ENCODE measurements at regions not wholly inside any gene's neighbourhood (a gene's known extent, or its start where the extent isn't known, plus 50 kb on each side); places are given as distances from the start of the nearest gene placed in this dataset.

DNA sequence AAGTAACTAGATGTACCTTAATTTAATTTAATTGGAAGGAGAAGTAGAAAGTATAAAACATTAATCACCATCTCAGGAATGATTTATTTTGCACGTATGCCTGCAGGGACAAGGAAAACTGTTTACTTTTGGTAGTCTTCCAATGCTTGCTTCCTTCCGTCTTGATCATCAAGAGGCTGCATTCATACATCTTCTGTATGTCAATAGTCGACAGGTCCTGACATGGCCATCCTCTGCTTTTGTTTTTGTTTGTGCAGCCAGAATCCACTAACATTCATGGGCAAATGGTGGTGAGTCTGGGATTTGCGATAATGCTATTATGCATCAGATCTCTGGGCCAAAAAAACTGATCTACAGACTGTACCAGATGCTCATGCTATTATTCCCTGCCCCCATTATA, 56.6 kb upstream of the ZPLD1 start:
- TF ChIP-seq, protein P1, sequence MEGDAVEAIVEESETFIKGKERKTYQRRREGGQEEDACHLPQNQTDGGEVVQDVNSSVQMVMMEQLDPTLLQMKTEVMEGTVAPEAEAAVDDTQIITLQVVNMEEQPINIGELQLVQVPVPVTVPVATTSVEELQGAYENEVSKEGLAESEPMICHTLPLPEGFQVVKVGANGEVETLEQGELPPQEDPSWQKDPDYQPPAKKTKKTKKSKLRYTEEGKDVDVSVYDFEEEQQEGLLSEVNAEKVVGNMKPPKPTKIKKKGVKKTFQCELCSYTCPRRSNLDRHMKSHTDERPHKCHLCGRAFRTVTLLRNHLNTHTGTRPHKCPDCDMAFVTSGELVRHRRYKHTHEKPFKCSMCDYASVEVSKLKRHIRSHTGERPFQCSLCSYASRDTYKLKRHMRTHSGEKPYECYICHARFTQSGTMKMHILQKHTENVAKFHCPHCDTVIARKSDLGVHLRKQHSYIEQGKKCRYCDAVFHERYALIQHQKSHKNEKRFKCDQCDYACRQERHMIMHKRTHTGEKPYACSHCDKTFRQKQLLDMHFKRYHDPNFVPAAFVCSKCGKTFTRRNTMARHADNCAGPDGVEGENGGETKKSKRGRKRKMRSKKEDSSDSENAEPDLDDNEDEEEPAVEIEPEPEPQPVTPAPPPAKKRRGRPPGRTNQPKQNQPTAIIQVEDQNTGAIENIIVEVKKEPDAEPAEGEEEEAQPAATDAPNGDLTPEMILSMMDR (IDR thresholded peaks at IDR 0.05 in 2 of 3, conservative IDR thresholded peaks at IDR 0.05 in 1 of 3; ENCODE audit: control insufficient read depth in 2 of 3, extremely low read depth in 1 of 3, insufficient read depth in 1 of 3, low read depth in 3 of 3, low read length in 3 of 3), result no peak
- TF ChIP-seq CEBPB (IDR thresholded peaks at IDR 0.05; ENCODE audit: borderline replicate concordance in 1 of 2, low read depth in 2 of 2, low read length in 2 of 2), result no peak
- no peak for TF ChIP-seq YY1 (IDR thresholded peaks at IDR 0.05; ENCODE audit: low read depth, low read length)
- TF ChIP-seq MXI1 (IDR thresholded peaks at IDR 0.05; ENCODE audit: low read depth, low read length), result no peak
- TF ChIP-seq, protein P2, sequence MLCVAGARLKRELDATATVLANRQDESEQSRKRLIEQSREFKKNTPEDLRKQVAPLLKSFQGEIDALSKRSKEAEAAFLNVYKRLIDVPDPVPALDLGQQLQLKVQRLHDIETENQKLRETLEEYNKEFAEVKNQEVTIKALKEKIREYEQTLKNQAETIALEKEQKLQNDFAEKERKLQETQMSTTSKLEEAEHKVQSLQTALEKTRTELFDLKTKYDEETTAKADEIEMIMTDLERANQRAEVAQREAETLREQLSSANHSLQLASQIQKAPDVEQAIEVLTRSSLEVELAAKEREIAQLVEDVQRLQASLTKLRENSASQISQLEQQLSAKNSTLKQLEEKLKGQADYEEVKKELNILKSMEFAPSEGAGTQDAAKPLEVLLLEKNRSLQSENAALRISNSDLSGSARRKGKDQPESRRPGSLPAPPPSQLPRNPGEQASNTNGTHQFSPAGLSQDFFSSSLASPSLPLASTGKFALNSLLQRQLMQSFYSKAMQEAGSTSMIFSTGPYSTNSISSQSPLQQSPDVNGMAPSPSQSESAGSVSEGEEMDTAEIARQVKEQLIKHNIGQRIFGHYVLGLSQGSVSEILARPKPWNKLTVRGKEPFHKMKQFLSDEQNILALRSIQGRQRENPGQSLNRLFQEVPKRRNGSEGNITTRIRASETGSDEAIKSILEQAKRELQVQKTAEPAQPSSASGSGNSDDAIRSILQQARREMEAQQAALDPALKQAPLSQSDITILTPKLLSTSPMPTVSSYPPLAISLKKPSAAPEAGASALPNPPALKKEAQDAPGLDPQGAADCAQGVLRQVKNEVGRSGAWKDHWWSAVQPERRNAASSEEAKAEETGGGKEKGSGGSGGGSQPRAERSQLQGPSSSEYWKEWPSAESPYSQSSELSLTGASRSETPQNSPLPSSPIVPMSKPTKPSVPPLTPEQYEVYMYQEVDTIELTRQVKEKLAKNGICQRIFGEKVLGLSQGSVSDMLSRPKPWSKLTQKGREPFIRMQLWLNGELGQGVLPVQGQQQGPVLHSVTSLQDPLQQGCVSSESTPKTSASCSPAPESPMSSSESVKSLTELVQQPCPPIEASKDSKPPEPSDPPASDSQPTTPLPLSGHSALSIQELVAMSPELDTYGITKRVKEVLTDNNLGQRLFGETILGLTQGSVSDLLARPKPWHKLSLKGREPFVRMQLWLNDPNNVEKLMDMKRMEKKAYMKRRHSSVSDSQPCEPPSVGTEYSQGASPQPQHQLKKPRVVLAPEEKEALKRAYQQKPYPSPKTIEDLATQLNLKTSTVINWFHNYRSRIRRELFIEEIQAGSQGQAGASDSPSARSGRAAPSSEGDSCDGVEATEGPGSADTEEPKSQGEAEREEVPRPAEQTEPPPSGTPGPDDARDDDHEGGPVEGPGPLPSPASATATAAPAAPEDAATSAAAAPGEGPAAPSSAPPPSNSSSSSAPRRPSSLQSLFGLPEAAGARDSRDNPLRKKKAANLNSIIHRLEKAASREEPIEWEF (IDR thresholded peaks at IDR 0.05; ENCODE audit: insufficient replicate concordance, low read depth, low read length), result no peak
- TF ChIP-seq POLR2A (IDR thresholded peaks at IDR 0.05; ENCODE audit: low read depth, low read length), result no peak
- TF ChIP-seq, protein P3, sequence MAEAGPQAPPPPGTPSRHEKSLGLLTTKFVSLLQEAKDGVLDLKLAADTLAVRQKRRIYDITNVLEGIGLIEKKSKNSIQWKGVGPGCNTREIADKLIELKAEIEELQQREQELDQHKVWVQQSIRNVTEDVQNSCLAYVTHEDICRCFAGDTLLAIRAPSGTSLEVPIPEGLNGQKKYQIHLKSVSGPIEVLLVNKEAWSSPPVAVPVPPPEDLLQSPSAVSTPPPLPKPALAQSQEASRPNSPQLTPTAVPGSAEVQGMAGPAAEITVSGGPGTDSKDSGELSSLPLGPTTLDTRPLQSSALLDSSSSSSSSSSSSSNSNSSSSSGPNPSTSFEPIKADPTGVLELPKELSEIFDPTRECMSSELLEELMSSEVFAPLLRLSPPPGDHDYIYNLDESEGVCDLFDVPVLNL (IDR thresholded peaks at IDR 0.05; ENCODE audit: low read depth, low read length), result no peak
- TF ChIP-seq, protein P4, sequence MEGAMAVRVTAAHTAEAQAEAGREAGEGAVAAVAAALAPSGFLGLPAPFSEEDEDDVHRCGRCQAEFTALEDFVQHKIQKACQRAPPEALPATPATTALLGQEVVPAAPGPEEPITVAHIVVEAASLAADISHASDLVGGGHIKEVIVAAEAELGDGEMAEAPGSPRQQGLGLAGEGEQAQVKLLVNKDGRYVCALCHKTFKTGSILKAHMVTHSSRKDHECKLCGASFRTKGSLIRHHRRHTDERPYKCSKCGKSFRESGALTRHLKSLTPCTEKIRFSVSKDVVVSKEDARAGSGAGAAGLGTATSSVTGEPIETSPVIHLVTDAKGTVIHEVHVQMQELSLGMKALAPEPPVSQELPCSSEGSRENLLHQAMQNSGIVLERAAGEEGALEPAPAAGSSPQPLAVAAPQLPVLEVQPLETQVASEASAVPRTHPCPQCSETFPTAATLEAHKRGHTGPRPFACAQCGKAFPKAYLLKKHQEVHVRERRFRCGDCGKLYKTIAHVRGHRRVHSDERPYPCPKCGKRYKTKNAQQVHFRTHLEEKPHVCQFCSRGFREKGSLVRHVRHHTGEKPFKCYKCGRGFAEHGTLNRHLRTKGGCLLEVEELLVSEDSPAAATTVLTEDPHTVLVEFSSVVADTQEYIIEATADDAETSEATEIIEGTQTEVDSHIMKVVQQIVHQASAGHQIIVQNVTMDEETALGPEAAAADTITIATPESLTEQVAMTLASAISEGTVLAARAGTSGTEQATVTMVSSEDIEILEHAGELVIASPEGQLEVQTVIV (IDR thresholded peaks at IDR 0.05; ENCODE audit: borderline replicate concordance, partially characterized antibody), result no peak
- no peak for TF ChIP-seq NR2C1 (IDR thresholded peaks at IDR 0.05)
